ENCODE measurements at regions not wholly inside any gene's neighbourhood (a gene's known extent, or its start where the extent isn't known, plus 50 kb on each side); places are given as distances from the start of the nearest gene placed in this dataset.

DNA sequence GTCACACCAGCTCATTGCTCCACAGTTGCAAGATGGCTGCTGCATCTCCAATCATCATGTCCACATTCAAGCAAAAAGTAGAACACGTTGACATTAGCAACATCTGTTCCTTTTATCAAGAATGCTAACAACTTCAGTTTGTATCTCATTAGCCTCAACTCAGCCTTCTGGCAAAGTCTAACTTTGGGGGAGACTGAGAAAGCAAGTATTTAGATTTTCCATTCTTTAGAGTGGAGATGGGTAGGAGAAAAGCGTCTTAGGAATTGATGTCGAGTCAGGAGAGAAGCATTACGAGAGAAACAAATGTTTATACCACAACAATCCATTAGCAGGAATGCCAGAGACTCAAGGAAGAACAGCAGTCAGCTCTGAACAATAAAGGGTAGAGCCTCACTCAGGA is 446.3 kb downstream of the ENC1 start:
- 80% methylated on average over 4 of the region's 4 CpGs for WGBS
- no peaks in the 10 kb centered on the region for H3K27me3 ChIP-seq
- H3K4me3 ChIP-seq, result no peak overlapping the region
- H3K36me3 ChIP-seq, result no peaks in the 10 kb centered on the region
- DNase-seq (ENCODE audit: low spot score in 2 of 2), result no peak
- TF ChIP-seq POLR2A (IDR thresholded peaks at IDR 0.05) (no peak), POLR2AphosphoS5 (IDR thresholded peaks at IDR 0.05) (no peak), EP300 (IDR thresholded peaks at IDR 0.05) (no peak), CTCF (IDR thresholded peaks at IDR 0.05) (no peak)
- no peaks in the 10 kb centered on the region for H3K9me3 ChIP-seq
- H3K27ac ChIP-seq, result no peak overlapping the region
- H3K4me1 ChIP-seq, result no peaks in the 10 kb centered on the region

DNA sequence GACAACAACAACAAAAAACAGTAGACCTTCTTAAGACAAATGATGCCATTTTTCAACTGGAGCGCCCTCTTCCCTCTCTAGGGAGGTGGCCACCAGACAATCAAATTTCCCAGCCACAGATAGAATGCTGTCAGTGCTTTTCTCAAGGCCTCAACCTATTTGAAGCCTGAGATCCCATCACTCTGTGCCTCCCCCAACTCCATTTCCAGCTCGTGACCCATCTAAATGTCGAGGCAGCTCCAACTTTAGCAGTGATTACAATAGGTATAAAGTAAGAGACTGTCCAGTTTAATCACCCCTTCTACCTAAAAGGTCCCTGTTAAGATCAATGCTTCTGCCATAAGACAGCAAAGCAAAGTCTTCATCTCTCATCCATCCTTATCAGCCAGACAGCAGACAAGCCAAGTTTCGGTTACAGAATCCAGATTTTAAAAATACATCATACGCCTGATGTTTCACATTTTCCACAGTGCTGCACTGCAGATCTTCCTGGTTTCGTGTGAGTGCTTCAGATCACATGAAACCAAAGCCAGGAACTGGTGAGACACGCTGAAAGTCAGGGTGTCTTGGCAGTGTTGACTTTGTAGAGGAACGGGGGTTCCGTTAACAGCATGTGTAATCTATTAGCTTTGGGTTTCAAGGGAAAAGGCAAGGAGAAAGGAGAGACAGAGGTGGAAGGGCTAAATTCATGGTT is 447.8 kb downstream of the ENC1 start:
- H3K27ac ChIP-seq, result no peak overlapping the region
- H3K4me3 ChIP-seq, result no peak overlapping the region
- no peak for DNase-seq (ENCODE audit: low spot score in 2 of 2)
- 77% methylated on average over 9 of the region's 9 CpGs for WGBS
- no peaks in the 10 kb centered on the region for H3K9me3 ChIP-seq
- H3K27me3 ChIP-seq, result no peaks in the 10 kb centered on the region
- H3K36me3 ChIP-seq, result no peaks in the 10 kb centered on the region
- no peaks in the 10 kb centered on the region for H3K4me1 ChIP-seq
- TF ChIP-seq POLR2A (IDR thresholded peaks at IDR 0.05) (no peak), EP300 (IDR thresholded peaks at IDR 0.05) (no peak), CTCF (IDR thresholded peaks at IDR 0.05) (no peak), POLR2AphosphoS5 (IDR thresholded peaks at IDR 0.05) (no peak)

DNA sequence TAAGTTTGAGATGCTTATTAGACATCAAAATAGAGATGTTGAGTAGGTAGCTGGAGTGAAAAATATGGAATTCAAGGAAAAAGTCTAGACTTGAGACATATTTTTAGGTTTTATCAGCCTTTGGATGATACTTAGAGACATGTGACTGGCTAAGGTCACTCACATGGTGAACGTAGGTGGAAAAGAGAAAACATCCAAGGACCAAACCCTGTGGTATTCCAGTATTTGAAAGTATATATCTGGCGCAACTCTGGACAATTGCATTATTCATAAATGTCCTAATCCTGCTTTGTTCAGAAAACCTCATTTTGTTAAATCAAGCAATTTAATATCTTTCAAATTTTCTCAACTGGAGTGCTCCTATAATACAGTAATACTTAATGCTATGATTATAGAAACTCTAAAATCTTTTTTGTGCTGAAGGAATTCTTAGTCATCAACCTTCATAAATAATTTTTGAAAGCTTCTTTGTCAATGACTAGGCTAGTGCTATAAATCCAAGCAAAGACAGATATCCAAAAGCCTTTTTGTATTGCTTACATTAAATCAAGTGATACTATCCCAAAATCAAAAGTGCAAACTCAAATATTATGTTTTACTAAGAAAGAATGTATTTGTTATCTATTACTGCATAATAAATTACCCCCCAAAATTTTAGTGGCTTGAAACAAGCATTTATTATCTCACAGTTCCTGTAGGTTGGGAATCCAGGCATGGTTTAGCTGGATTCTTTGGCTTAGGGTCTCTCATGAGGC is 452.0 kb downstream of the ENC1 start:
- Histone ChIP-seq H3K9me3 (no peaks in the 10 kb centered on the region), H3K27ac (no peak overlapping the region), H3K36me3 (no peaks in the 10 kb centered on the region), H3K4me3 (no peak overlapping the region), H3K4me1 (peaks cover 2% of the 10 kb centered on the region), H3K27me3 (no peaks in the 10 kb centered on the region)
- no peak for TF ChIP-seq CTCF (IDR thresholded peaks at IDR 0.05)
- TF ChIP-seq POLR2A (IDR thresholded peaks at IDR 0.05), result no peak
- TF ChIP-seq EP300 (IDR thresholded peaks at IDR 0.05), result no peak
- no peak for TF ChIP-seq POLR2AphosphoS5 (IDR thresholded peaks at IDR 0.05)
- DNase-seq (ENCODE audit: low spot score in 2 of 2), result no peak
- WGBS, result 84% methylated on average over 2 of the region's 2 CpGs

GRCh38 chr5:74187757-74188156 is 452.8 kb downstream of the ENC1 start:
- Histone ChIP-seq H3K9me3 (no peaks in the 10 kb centered on the region), H3K36me3 (no peaks in the 10 kb centered on the region), H3K4me1 (peaks cover 6% of the 10 kb centered on the region), H3K27ac (no peak overlapping the region), H3K27me3 (no peaks in the 10 kb centered on the region), H3K4me3 (no peak overlapping the region)
- no peak for DNase-seq (ENCODE audit: low spot score in 2 of 2)
- 90% methylated on average over 1 of the region's 1 CpG for WGBS
- TF ChIP-seq EP300 (IDR thresholded peaks at IDR 0.05), result no peak
- no peak for TF ChIP-seq POLR2A (IDR thresholded peaks at IDR 0.05)
- TF ChIP-seq CTCF (IDR thresholded peaks at IDR 0.05), result no peak
- TF ChIP-seq POLR2AphosphoS5 (IDR thresholded peaks at IDR 0.05), result no peak
